Activated CD4-positive, alpha-beta memory T cell treated with anti-CD3 and anti-CD28 coated beads for 36 hours (primary cell): ENCODE measurements at regions not wholly inside any gene's neighbourhood (a gene's known extent, or its start where the extent isn't known, plus 50 kb on each side); places are given as distances from the start of the nearest gene placed in this dataset.
"Not testable (repeated sequence)": the region's sequence is repeated elsewhere in the genome, so short reads cannot be mapped to it uniquely, and the experiment has no call there.

Source experiments
- CTCF ChIA-PET: fragments of 350-600 bp; sonication (Branson Sonifier 250); formaldehyde crosslinking; loops from one replicate; lab custom pipeline; 2021; ENCODE audit warnings: antibody characterized with exemption, inconsistent platforms; lab: Charles Lee
- POLR2A ChIA-PET: fragments of 350-600 bp; sonication (Branson Sonifier 250); formaldehyde crosslinking; loops from one replicate; lab custom pipeline; 2021; ENCODE audit warnings: antibody characterized with exemption; lab: Charles Lee
- DNase-seq: peaks from one replicate; pipeline ENCODE4 v3.0.0-alpha.2; 2020
- H3K27ac Mint-ChIP-seq: one replicate; pipeline ENCODE4 v1.8.0; 2021; ENCODE audit warnings: mixed read lengths
- H3K27me3 Mint-ChIP-seq: one replicate; pipeline ENCODE4 v1.8.0; 2021; ENCODE audit warnings: mixed read lengths
- H3K36me3 Mint-ChIP-seq: one replicate; pipeline ENCODE4 v1.8.0; 2021; ENCODE audit warnings: mixed read lengths
- H3K4me1 Mint-ChIP-seq: one replicate; pipeline ENCODE4 v1.8.0; 2021; ENCODE audit warnings: low read depth, mixed read lengths
- H3K4me3 Mint-ChIP-seq: one replicate; pipeline ENCODE4 v1.8.0; 2021; ENCODE audit warnings: mild to moderate bottlenecking, mixed read lengths
- H3K9me3 Mint-ChIP-seq: one replicate; pipeline ENCODE4 v1.8.0; 2021; ENCODE audit warnings: mixed read lengths
- intact Hi-C: fragments of 100-400 bp; cut with micrococcal nuclease; formaldehyde crosslinking; loops from one replicate; pipeline ENCODE4 v1.15.1; 2023

- no peaks in the 10 kb centered on the region for H3K4me1 Mint-ChIP-seq
- no peak overlapping the region for H3K27ac Mint-ChIP-seq
- H3K4me3 Mint-ChIP-seq = no peak overlapping the region
- ChIA-PET POLR2A (no interaction called here), CTCF (no interaction called here)
- DNase-seq = no peak
- H3K9me3 Mint-ChIP-seq = peaks cover 7% of the 10 kb centered on the region
- intact Hi-C loops = no loop called here
- H3K27me3 Mint-ChIP-seq = no peaks in the 10 kb centered on the region
- no peaks in the 10 kb centered on the region for H3K36me3 Mint-ChIP-seq
Observed at GRCh38 chr10:65033957-65034356, 1512.8 kb downstream of the REEP3 start.

GRCh38 chr10:65040796-65041195, 1519.6 kb downstream of the REEP3 start:
- DNase-seq = no peak
- POLR2A ChIA-PET = no interaction called here

GRCh38 chr10:65041307-65041706, 1520.1 kb downstream of the REEP3 start:
- H3K36me3 Mint-ChIP-seq = no peaks in the 10 kb centered on the region
- intact Hi-C loops = no loop called here

More at GRCh38 chr10:65040796-65041195, 1519.6 kb downstream of the REEP3 start:
- CTCF ChIA-PET = no interaction called here
- Mint-ChIP-seq H3K27ac (no peak overlapping the region), H3K27me3 (no peaks in the 10 kb centered on the region), H3K36me3 (no peaks in the 10 kb centered on the region), H3K4me3 (no peak overlapping the region), H3K4me1 (no peaks in the 10 kb centered on the region), H3K9me3 (peaks cover 9% of the 10 kb centered on the region)
- intact Hi-C loops = no loop called here

DNA sequence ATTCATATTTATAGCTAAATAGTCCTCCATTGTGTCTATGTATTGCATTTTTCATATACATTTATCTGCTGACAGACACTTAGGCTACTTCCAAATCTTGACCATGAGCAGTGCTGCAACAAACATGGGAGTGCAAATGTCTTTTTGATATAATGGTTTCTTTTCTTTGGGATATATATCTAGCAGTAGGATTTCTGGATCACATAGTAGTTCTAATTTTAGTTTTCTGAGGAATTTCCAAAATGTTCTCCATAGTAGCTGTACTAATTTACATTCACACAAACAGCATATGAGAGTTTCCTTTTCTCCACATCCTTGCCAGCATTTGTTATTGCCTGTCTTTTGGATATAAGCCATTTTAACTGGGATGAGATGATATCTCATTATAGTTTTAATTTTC, 1521.3 kb downstream of the REEP3 start:
- ChIA-PET POLR2A (no interaction called here), CTCF (interaction anchor here (1.0 kb wide), 1 partner anchor 15 kb away, joined by 3 read pairs; no protein-coding TSS in a partner anchor)
- Mint-ChIP-seq H3K27me3 (no peaks in the 10 kb centered on the region), H3K9me3 (peaks cover 9% of the 10 kb centered on the region), H3K27ac (no peak overlapping the region), H3K4me1 (no peaks in the 10 kb centered on the region), H3K4me3 (no peak overlapping the region), H3K36me3 (no peaks in the 10 kb centered on the region)
- no peak for DNase-seq
- intact Hi-C loops = no loop called here

More at GRCh38 chr10:65041307-65041706, 1520.1 kb downstream of the REEP3 start:
- ChIA-PET POLR2A (no interaction called here), CTCF (no interaction called here)
- DNase-seq = no peak
- H3K4me3 Mint-ChIP-seq = no peak overlapping the region
- peaks cover 9% of the 10 kb centered on the region for H3K9me3 Mint-ChIP-seq
- no peak overlapping the region for H3K27ac Mint-ChIP-seq
- H3K4me1 Mint-ChIP-seq = no peaks in the 10 kb centered on the region
- H3K27me3 Mint-ChIP-seq = no peaks in the 10 kb centered on the region

DNA sequence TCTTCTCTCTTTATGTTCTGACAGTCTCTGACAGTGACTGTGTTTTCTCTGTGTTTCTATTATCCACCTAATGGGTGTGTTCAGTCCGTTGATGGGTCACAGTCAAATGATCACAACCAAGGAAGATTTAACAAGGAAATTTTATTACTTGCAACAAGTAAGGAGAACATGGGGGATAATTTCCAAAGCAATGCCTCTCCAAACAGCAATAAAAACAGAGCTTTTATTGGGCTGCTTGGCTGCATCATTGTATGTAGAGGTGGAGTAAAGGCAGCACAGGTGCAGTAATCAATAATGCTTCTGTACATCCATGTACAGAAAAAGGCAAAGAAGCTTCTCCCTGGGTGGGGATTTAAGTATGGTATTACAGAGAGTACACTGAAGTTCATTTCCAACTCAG, 1525.6 kb downstream of the REEP3 start:
- Mint-ChIP-seq H3K4me1 (no peaks in the 10 kb centered on the region), H3K27me3 (no peaks in the 10 kb centered on the region), H3K36me3 (no peaks in the 10 kb centered on the region), H3K4me3 (no peak overlapping the region), H3K9me3 (peaks cover 12% of the 10 kb centered on the region), H3K27ac (no peak overlapping the region)
- DNase-seq = no peak
- intact Hi-C loops = no loop called here
- ChIA-PET CTCF (no interaction called here), POLR2A (no interaction called here)

DNA sequence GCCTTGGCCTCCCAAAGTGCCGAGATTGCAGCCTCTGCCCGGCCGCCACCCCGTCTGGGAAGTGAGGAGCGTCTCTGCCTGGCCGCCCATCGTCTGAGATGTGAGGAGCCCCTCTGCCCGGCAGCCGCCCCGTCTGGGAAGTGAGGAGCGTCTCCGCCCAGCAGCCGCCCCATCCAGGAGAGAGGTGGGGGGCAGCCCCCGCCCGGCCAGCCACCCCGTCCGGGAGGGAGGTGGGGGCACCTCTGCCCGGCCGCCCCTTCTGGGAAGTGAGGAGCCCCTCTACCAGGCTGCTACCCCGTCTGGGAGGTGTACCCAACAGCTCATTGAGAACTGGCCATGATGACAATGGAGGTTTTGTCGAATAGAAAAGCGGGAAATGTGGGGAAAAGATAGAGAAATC, 1530.9 kb downstream of the REEP3 start:
- H3K36me3 Mint-ChIP-seq, H3K9me3 Mint-ChIP-seq, H3K4me3 Mint-ChIP-seq, intact Hi-C loops, CTCF ChIA-PET, DNase-seq, H3K27me3 Mint-ChIP-seq, POLR2A ChIA-PET, H3K27ac Mint-ChIP-seq, H3K4me1 Mint-ChIP-seq: not testable (repeated sequence)

GRCh38 chr10:65053397-65053796, 1532.2 kb downstream of the REEP3 start:
- CTCF ChIA-PET, H3K9me3 Mint-ChIP-seq, H3K27me3 Mint-ChIP-seq, DNase-seq, H3K36me3 Mint-ChIP-seq, intact Hi-C loops, H3K27ac Mint-ChIP-seq, H3K4me3 Mint-ChIP-seq, POLR2A ChIA-PET, H3K4me1 Mint-ChIP-seq: not testable (repeated sequence)

DNA sequence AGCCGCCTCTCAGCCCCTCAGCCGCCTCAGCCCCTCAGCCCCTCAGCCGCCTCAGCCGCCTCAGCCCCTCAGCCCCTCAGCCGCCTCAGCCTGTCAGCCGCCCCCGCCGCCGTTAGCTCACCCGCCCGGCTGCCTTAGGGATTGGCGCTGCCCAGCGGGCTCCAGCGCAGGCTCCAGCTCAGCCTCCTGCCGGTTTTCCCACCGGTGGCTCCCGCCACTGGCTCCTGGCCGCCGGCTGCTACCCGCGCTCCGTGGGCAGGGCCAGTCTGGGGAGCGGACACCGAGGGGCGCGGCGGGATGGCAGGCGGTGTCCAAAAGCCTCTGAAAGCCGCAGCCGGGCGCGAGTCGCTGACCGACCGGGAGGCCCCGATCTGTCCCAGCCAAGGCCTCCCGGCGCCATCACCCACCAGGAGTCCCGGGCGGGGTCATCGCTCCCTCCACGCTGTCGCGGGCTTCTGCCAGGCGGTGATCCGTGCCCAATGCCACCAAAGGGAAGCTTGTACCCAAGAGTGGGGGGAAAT, 1532.7 kb downstream of the REEP3 start:
- intact Hi-C loops, DNase-seq, H3K4me1 Mint-ChIP-seq, H3K27ac Mint-ChIP-seq, H3K36me3 Mint-ChIP-seq, CTCF ChIA-PET, H3K4me3 Mint-ChIP-seq, H3K9me3 Mint-ChIP-seq, H3K27me3 Mint-ChIP-seq, POLR2A ChIA-PET: not testable (repeated sequence)

DNA sequence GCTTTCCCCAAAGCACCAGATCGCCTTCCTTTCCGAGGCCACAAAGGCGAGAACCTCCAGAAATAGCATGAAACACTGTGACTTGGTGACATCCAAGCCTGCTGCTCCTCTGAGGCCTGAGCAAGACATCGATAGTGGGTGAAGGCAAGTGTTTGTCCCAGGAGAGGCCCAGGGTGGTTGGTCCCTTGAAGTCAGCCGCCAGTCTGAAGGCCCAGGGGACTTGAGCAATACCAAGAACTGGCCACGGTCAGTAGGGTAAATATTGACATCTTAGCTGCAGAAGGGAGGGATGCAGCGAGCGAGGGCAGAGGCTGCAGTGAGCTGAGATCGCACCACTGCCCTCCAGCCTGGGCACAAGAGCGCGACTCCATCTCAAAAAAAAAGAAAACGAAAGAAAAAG, 1533.5 kb downstream of the REEP3 start:
- H3K27me3 Mint-ChIP-seq = not testable (repeated sequence)

GRCh38 chr10:65065278-65065677, 1544.1 kb downstream of the REEP3 start:
- intact Hi-C loops = no loop called here
- Mint-ChIP-seq H3K27ac (no peak overlapping the region), H3K4me3 (no peak overlapping the region), H3K36me3 (no peaks in the 10 kb centered on the region), H3K27me3 (no peaks in the 10 kb centered on the region), H3K4me1 (no peaks in the 10 kb centered on the region), H3K9me3 (peaks cover 8% of the 10 kb centered on the region)
- ChIA-PET POLR2A (no interaction called here), CTCF (no interaction called here)
- DNase-seq = no peak

More for the DNA sequence above, 1533.5 kb downstream of the REEP3 start:
- H3K4me3 Mint-ChIP-seq, H3K27ac Mint-ChIP-seq, DNase-seq, POLR2A ChIA-PET, H3K36me3 Mint-ChIP-seq, intact Hi-C loops, H3K9me3 Mint-ChIP-seq, CTCF ChIA-PET, H3K4me1 Mint-ChIP-seq: not testable (repeated sequence)

GRCh38 chr10:65083222-65083621, 1562.0 kb downstream of the REEP3 start:
- ChIA-PET CTCF (no interaction called here), POLR2A (no interaction called here)
- intact Hi-C loops = no loop called here
- DNase-seq = no peak
- no peaks in the 10 kb centered on the region for H3K36me3 Mint-ChIP-seq
- no peaks in the 10 kb centered on the region for H3K4me1 Mint-ChIP-seq
- no peak overlapping the region for H3K4me3 Mint-ChIP-seq
- H3K9me3 Mint-ChIP-seq = peaks cover 14% of the 10 kb centered on the region
- no peak overlapping the region for H3K27ac Mint-ChIP-seq
- H3K27me3 Mint-ChIP-seq = no peaks in the 10 kb centered on the region

GRCh38 chr10:65090991-65091390, 1569.8 kb downstream of the REEP3 start:
- ChIA-PET CTCF (no interaction called here), POLR2A (no interaction called here)
- Mint-ChIP-seq H3K4me3 (no peak overlapping the region), H3K4me1 (no peaks in the 10 kb centered on the region), H3K27ac (no peak overlapping the region), H3K36me3 (no peaks in the 10 kb centered on the region), H3K9me3 (peaks cover 10% of the 10 kb centered on the region), H3K27me3 (no peaks in the 10 kb centered on the region)
- no peak for DNase-seq
- intact Hi-C loops = no loop called here

DNA sequence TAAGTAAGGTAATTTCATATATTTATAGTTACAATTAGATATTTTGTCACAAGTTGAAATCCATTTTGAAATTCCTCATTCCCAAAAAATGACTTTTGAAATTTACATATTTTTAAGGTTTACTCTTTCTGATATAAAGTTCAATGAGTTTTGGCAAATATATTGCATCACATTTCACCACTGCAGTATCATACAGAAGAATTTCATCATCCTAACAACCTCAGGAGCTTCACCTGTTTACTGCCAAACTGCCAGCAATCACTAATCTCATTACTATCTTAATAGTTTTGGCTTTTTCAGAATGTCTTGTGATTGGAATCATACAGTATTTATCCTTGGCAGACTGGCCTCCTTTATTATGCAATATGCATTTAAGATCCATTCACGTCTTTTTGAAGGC, 1578.9 kb downstream of the REEP3 start:
- Mint-ChIP-seq H3K27ac (no peak overlapping the region), H3K27me3 (no peaks in the 10 kb centered on the region), H3K4me3 (no peak overlapping the region), H3K36me3 (no peaks in the 10 kb centered on the region), H3K9me3 (peaks cover 15% of the 10 kb centered on the region), H3K4me1 (no peaks in the 10 kb centered on the region)
- POLR2A ChIA-PET = no interaction called here
- DNase-seq = no peak
- intact Hi-C loops = no loop called here
- CTCF ChIA-PET = no interaction called here
